DMS 273 (cell line): ENCODE measurements at regions not wholly inside any gene's neighbourhood (a gene's known extent, or its start where the extent isn't known, plus 50 kb on each side); places are given as distances from the start of the nearest gene placed in this dataset.
"Not testable (repeated sequence)": the region's sequence is repeated elsewhere in the genome, so short reads cannot be mapped to it uniquely, and the experiment has no call there.

Source experiments
- DNase-seq: peaks from one replicate; lab custom pipeline; 2025; ENCODE audit not compliant: unreplicated experiment; lab: John Stamatoyannopoulos, UW

DNA sequence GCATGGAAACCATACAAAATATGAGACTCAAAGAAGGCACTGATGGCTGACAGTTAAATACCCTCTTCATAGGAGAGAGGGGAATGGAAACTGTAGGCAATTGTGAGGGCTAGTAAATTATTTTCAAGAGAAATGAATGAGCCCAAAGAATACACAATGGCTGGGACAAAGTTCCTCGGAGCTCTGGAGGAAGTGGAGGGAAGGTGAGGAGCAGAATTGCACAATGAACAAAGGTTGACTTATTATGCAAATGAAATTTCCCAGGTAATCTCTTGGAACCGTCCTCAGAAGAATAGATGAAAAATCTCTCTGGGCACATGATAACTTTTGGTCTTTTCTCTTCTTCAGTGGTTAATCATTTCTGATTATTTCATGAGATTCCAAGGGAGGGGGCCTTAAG is 202.6 kb upstream of the VCX start:
- no peak for DNase-seq

DNA sequence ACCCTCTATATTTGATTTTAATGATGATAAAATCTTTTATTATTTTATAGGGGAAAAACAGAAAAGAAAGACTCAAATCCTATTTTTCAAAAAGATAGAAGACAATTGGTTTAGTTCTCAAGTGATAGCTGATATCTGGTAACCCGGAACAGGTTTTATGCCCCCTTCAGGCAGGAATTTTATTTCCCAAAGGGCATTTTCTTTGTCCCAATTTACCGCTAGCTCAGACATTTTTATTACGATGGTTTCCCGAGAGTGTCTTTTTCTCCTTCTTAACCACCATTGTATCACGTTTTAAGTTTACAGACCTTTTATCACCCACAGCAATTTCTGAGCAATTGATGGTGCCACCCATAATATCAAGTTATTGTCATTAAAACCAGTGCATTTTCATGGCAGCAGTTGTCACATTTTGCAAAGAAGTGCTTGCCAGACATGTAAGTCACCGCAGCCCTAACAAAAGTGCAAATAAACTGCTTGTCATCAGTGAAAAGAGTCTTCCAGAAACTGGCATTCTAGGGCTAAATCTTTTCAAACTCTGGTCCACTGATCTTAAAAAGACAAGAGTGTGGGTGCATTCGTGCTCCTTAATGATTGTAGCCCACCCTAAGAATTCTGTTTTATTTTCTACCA is 204.8 kb upstream of the VCX start:
- DNase-seq: peak; percentile 11

DNA sequence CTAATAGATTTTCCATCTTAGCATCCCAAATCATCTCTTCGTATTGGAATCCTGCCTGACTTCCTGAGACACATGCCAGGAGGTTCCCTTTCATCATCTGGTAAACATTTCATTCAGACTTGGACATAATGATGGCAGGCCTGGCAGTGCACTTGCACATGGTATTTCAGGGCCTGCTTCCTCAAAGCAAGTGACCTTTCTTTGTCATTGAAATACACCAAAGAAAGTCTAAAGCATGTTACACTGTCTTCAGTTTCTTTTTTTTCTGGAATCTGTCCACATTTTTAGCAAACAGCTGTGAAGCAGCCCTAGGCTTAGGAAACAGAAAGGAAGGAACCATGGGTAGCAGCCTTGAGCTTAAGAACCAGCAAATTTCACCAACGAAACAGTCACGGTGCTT is 205.9 kb upstream of the VCX start:
- no peak for DNase-seq

DNA sequence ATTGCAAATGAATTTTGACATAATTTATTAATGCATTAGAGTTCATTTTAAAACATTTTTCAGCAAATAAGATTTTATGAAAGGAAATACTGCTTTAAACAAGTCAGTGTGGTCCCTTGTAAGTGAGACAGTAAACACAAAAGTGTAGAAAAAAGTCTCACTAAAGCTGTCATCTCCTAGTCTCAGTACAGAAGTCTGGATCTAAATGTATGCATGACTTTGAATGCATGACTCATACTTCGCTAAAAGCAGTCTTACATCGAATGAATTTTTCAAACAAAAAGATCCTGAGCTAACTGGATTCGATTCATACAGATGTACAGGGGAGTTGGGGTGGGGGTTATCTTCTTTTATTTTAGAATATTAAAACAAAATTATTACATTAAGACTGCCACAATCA is 207.4 kb upstream of the VCX start:
- DNase-seq: no peak

DNA sequence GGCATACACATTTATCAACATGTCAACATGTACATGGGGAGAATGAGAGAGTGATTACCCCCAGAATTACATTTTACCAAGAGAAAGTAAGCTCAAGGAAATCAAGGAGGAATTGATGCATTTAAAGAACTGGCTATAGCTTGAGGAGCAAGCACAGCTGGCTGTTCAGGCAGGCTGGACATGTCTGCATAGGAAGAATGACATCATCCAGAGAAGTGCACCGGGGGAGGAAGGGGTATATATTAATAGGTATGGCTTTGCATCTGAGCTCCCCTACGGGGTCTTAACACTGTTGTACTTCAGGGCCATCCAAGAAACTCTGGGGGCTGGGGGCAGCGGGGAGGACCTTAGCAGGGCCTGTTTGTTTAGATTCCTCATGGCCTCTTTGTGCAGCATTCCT is 222.4 kb upstream of the VCX start:
- DNase-seq: no peak

DNA sequence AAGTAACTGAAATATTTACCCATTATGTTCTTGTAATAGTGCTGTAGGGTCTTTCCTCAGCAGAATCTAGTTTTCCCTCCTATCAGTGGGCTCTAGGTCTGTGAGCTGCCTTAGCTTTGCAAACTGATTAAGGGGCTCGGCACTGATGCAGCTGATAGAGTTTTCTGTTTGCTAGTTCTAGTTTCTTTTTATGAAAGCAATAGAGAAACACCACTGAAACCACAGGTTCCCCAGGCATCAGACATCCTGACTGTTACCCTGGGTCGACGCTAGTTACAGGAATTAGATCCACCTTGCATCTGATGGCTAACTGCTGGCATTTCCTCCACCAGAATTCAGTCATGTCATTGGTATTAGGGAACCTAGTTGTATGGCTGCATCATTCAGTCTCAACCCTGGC is 225.0 kb upstream of the VCX start:
- no peak for DNase-seq

DNA sequence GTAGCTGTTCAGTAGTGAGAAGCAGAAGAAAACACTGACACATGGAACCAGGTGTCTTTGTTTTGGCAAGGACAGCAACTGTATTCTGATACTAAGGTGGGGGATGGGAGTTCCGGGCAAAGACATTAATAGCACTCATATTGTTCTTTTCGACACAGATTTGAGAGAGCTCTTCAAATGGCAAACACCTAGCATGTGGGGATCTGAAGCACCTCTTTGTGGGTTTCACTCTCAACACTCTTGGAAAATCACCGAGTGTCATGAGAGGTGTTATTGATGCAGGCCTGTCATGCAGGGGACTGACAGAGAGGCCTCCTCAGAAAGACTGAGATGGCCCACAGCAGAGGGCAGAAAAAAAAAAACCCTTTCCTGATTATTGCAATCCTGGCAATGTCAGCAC is 228.4 kb upstream of the VCX start:
- DNase-seq: no peak

DNA sequence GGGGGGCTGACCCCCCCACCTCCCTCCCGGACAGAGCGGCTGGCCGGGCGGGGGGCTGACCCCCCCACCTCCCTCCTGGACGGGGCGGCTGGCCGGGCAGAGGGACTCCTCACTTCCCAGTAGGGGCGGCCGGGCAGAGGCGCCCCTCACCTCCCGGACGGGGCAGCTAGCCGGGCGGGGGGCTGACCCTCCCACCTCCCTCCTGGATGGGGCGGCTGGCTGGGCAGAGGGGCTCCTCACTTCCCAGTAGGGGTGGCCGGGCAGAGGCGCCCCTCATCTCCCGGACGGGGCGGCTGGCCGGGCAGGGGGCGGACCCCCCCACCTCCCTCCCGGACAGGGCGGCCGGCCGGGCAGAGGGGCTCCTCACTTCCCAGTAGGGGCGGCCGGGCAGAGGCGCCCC is 234.3 kb upstream of the VCX start:
- not testable (repeated sequence) for DNase-seq

DNA sequence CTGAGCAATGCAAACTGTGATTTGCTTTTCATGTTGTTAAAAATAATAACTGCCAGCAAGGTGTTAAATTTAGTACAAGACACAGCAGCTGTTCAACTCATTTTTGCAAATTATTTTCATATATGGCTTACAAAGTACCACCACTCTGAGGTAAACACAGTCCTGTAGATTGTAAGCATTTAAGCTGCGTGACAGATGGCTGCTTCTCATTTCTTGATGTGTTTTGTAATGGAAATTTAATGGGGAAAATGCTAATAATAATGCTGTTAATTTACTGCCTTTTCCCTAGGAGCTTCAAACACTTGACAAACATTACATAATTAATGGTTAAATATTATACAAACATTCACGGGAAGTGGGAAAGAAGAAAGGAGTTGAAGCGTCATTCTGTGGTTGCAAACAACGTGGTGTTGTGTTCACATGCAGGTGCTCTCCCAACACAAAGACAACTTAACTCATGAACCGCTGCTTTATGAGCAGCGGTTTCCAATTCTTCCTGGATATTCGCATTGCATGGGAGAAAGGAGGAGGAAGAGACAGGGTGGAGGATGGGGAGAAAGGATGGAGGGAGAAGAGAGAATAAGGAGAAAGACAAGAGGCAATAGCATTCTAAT is 236.8 kb upstream of the VCX start:
- no peak for DNase-seq

DNA sequence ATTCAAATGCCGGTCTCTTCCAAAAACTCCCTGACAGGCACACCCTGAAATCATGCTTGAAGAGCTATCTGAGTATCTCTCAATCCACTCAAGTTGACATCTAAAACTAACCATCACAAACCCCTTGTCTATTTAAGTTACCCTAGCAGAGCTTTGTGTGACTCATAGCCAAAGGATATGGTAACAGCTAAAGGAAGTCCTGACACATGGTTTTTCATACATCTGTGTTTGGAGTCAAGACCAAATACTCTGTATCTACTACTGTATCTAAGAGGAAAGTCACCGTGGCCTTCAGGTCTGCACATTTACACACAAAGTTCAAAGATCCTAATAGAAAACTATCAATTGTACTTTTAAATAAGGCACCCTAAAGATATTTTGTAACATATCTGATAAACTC is 239.6 kb upstream of the VCX start:
- DNase-seq: no peak

DNA sequence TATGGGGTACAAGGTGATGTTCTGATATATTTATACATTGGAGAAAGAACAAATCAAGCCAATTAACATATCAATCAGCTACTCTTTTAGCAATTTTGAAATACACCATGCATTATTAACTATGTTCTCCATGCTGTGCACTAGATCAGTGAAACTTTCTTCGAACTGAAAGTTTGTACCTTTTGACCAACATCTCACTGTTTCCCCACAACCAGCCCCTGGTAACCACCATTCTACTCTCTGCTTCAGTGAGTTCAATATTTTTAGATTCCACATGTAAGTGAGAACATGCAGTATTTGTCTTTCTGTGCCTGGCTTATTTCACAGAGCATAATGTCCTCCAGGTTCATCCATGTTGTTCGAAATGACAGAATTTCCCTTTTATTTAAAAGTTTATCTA is 246.1 kb upstream of the VCX start:
- no peak for DNase-seq

DNA sequence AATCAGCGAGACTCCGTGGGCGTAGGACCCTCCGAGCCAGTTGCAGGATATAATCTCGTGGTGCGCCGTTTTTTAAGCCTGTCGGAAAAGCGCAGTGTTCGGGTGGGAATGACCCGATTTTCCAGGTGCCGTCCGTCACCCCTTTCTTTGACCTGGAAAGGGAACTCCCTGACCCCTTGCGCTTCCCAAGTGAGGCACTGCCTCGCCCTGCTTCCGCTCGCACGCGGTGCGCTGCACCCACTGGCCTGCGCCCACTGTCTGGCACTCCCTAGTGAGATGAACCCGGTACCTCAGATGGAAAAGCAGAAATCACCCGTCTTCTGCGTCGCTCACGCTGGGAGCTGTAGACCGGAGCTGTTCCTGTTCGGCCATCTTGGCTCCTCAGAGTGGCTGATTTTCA is 249.6 kb upstream of the VCX start:
- DNase-seq: not testable (repeated sequence)

DNA sequence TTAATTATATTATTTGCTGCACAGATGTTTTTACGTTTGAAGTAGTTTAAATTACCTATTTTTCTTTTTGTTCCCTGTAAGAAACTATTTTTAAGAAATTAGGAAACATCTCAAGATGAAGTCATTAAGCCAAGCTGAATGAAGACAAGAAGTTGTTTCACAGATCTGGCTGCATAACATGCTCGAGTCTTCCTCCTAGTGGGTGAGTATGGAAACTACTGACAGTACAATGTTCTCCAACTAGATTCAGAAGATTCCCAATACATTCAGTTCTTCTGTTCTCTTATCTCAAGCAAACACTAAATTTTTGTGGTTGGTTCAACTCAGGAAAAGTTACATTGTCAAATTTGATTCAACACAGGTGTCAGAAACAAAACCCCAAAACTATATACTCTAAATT is 256.8 kb upstream of the VCX start:
- peak; percentile 66 for DNase-seq

DNA sequence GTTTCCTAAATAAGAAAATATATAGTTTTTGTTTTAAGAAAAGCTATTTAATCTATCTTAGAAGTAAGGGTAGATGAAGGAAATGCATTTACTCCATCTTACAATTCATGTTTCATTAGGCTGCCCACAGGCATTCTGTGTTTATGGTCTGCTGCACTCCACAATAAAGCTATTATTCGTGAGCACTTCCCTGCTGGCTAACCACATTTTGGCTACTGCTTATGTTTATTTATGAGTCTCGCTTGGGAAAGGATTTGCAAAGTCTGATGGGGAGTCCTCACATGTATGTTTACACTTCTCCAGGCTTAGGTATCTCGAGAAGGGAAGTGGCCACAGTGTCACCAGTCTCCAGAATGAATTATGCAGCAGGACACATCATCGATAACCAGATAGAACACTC is 260.8 kb upstream of the VCX start:
- DNase-seq: no peak

DNA sequence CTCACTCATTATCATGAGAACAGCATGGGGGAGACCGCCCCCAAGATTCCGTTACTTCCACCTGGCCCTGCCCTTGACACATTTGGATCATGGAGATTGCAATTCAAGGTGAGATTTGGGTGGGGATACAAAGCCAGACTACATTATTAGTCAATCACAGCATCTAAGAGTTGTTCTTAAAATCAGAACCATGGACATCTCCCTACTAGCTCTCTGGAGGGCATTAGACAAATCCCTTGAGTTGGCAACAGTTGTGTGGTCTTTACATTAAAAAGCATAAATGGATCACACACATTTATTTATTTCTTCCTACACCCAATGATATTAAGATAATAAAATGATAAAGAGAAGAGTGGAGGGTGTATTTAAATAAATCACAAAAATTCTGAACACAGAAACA is 262.8 kb upstream of the VCX start:
- DNase-seq: no peak

DNA sequence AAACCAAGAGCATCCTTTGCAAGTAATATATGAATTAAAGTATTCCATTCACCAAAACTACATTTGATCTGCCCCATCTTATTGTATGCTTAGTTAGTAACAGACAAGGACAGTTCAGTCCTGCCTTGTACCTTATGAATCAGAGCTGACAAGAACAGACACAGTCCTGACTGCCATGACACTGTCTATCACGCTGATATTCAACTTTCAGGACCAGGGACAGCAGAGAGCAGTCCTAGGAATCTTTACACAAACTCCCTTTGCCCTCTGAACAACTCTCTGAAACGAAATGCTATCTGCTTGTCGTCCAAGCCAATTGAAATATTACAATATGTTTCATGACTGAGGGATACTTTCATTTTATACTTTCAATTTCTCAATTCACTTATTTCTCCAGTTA is 268.6 kb upstream of the VCX start:
- peak; percentile 26 for DNase-seq

DNA sequence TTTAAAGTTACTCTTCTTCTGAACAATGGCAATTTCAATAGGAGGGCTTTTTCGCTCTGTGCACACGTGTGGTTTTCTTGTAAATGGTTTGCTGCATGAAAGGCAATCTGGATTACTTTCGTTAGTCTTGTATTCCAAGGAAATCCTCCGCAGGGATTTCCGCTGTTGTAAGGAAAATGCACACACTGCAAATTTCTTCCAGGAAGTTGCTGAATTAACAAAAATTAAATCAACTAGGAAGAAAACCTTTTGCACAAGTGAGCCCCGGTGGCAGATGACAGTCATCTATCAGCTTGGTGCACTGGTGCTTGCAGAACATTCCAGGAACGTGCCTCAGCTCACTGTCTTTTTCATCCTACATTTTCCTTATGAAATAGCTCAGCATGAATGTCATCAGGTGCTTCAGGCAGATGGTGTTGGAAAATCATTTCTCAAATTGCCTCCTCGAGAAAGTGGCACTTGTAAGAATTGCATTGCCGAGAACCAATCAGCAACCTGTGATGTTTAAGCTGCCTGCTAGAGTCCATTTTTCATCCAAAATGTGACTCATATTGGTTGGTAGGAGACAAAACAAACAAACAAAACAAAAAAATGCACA is 272.4 kb upstream of the VCX start:
- no peak for DNase-seq

DNA sequence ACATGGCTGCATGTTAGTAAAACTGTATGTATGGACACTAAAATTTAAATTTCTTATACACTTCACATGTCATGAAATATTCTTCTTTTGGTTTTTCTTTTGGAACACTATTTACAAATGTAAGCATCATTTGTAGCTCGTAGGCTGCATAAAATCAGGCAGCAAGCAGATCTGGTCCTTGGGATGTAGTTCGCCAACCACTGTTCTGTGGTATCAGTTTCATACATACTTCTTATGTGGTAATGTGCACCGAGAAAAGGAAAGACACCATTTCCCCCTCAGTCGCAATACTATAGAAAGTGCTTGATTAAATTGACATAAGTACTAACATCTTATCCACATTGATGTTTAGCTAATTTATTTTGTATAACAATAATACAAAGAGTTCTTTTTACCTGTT is 274.4 kb upstream of the VCX start:
- no peak for DNase-seq

DNA sequence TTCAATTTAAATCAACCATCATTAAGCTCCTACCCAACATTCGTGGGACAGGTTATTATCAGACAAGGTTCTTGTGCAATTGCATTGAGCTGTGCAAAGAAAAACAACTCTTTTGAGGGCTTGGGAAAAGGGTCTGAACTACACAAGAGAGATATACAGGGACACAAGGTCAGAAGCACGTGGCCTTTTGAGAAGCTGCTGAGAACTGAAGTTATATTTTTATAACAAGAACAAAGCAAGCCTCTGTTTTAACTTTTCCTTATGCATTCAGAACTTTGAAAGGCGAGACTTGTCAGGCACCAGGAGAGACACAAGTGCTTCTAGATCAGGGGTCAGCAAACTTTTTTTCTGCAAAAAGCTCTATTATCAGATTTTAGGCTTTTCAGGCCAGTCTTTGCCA is 274.8 kb upstream of the VCX start:
- no peak for DNase-seq

DNA sequence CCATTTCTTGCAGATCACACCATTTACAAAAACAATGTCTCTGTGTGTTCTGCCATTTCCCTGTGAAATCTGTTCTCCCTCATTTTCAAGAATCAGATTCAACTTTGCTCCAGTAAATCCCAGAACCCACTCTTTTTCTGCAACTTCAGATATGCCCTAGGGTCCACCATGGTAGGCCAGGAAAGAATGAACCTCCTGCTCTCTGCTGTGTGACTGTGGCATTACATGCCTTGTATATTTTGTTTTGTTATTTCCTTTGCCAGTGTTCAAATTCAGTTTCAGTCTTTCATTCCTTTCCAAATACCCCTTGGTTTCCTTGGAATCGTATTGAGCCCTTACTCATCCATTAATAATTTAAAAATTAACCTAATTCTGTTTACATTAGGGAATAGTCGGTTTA is 290.2 kb upstream of the VCX start:
- peak; percentile 4 for DNase-seq

DNA sequence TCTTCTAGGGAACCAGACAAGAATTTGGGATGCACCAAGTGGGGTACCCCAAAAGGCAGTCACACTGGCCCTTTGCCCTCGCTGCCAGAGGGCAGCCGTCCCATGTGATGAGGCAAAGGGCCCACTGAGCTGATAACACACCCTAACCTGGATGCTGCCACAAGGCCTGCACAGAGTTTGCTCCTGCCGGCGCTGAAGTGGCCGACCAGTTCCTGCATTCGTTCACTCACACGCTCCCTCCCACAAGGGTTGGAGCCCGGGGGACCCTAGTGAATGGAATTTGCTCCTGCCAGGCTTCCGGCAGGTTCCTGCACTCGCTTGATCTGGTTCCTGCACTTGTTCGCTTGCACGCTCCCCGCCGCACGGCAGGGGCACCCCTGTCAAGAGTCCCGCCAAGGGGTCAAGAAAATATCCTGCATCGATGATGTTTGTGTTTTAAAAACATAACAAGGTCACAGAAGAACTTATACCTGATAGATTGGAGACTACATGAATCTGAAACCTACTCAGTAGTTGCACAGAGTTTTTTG is 296.4 kb upstream of the VCX start:
- DNase-seq: no peak

DNA sequence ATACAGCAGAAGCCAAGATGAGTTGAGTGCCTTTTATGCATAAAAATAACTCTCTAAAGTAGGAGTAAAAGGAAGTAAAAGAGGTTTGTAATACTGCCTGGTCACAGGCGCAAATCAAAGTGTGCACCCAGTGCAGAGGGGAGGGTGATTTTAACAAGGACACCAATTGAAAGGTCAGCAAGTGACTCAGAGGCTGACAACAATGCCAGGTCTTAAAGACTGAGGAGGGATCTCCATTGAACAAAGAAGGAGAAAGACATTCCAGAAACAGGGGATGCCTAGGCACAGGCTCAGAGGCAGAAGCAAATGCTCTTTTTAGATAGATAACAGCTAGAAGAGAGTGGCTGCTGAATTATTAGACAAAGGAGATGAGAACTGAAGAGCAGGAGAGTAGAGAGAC is 297.4 kb upstream of the VCX start:
- DNase-seq: no peak
